Keratinocyte (primary cell): ENCODE measurements at regions not wholly inside any gene's neighbourhood (a gene's known extent, or its start where the extent isn't known, plus 50 kb on each side); places are given as distances from the start of the nearest gene placed in this dataset.

ENCODE experiments used
- CTCF ChIP-seq, 3 experiments: IDR thresholded peaks in 1 of 3; conservative IDR thresholded peaks in 1 of 3; optimal IDR thresholded peaks in 1 of 3; 2 replicates in 2 of 3; 3 replicates in 1 of 3; pipeline versions ENCODE3 to v1.5.1; 2011; ENCODE audit warnings: low read length in 3 of 3, mild to moderate bottlenecking in 3 of 3, moderate library complexity in 2 of 3, control low read depth in 1 of 3, inconsistent platforms in 1 of 3; ENCODE audit not compliant: insufficient read depth in 2 of 3; ENCODE audit errors: extremely low read depth in 1 of 3
- EZH2 ChIP-seq: IDR thresholded peaks from one replicate; pipeline ENCODE4 v1.6.1; 2012; ENCODE audit warnings: inconsistent platforms, mild to moderate bottlenecking, low read length, moderate library complexity

DNA sequence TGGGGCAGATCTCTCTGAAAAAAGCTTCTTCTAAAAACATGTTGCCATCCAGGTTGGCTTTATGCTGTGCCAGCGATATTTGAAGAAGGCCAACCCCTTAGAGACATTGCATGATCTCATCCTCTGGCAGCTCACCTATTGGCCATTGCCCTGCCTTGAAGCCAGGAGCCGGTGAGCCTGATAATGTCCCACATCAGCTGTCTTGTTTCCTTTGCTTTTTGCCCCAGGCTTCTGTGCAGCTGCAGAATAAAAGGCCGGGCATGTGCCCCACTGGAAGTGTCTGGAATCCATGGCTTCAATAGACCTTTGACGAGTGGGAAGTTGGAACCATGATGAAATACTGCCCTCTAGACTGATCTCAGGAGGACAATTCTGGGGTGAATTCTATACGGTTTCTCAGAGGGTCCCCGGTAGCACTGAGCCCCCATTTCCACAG lies 523.5 kb upstream of the ZEB2 start:
- no peak for TF ChIP-seq EZH2
- TF ChIP-seq CTCF (optimal IDR thresholded peaks at IDR 0.05 in 1 of 3, IDR thresholded peaks at IDR 0.05 in 1 of 3, conservative IDR thresholded peaks at IDR 0.05 in 1 of 3; ENCODE audit: extremely low read depth in 1 of 3, insufficient read depth in 2 of 3, low read length in 3 of 3), result peak in 1 of 3 experiments; percentile 32
